DOHH2 (cell line): ENCODE measurements at regions not wholly inside any gene's neighbourhood (a gene's known extent, or its start where the extent isn't known, plus 50 kb on each side); places are given as distances from the start of the nearest gene placed in this dataset.

Experiments used
- H3F3A ChIP-seq: fragments of 200-600 bp; sonication (generic), shearing (Covaris generic); 2 replicates; pipeline ENCODE4 v1.6.0; 2016; ENCODE audit warnings: antibody characterized with exemption, mild to moderate bottlenecking; ENCODE audit not compliant: control insufficient read depth, insufficient read depth
- H3K27ac ChIP-seq: fragments of 200-600 bp; sonication (generic); 2 replicates; pipeline ENCODE4 v1.5.1; 2014; ENCODE audit warnings: low read depth, mild to moderate bottlenecking, low read length, moderate library complexity
- H3K27me3 ChIP-seq: fragments of 200-600 bp; sonication (generic); 2 replicates; pipeline ENCODE4 v1.6.1; 2014; ENCODE audit warnings: mild to moderate bottlenecking, low read length, mixed read lengths; ENCODE audit not compliant: control insufficient read depth
- H3K36me3 ChIP-seq: fragments of 200-600 bp; sonication (generic); 2 replicates; pipeline ENCODE4 v1.6.1; 2014; ENCODE audit warnings: mild to moderate bottlenecking, low read length, moderate library complexity, mixed read lengths; ENCODE audit not compliant: control insufficient read depth
- H3K4me1 ChIP-seq: fragments of 200-600 bp; sonication (generic); 2 replicates; pipeline ENCODE4 v1.6.1; 2014; ENCODE audit warnings: mild to moderate bottlenecking, low read length, mixed read lengths; ENCODE audit not compliant: control insufficient read depth
- H3K4me2 ChIP-seq: fragments of 200-600 bp; sonication (generic); 2 replicates; pipeline ENCODE4 v1.6.0; 2014; ENCODE audit warnings: mild to moderate bottlenecking, low read length, moderate library complexity
- H3K4me3 ChIP-seq: fragments of 200-600 bp; sonication (generic); 2 replicates; pipeline ENCODE4 v1.5.1; 2014; ENCODE audit warnings: mild to moderate bottlenecking, low read length, mixed read lengths
- H3K79me2 ChIP-seq: fragments of 200-600 bp; sonication (generic); 2 replicates; pipeline ENCODE4 v1.6.1; 2014; ENCODE audit warnings: mild to moderate bottlenecking, low read length, mixed read lengths; ENCODE audit not compliant: control insufficient read depth
- H3K9me2 ChIP-seq: fragments of 200-600 bp; sonication (generic); replicated peaks from 2 replicates; pipeline ENCODE4 v1.6.1; 2014; ENCODE audit warnings: mild to moderate bottlenecking, low read length, mixed read lengths; ENCODE audit not compliant: control insufficient read depth
- H3K9me3 ChIP-seq: fragments of 200-600 bp; sonication (generic); 2 replicates; pipeline ENCODE4 v1.6.1; 2014; ENCODE audit warnings: antibody characterized with exemption, low read length, mixed read lengths; ENCODE audit not compliant: control insufficient read depth, insufficient read depth
- H4K20me1 ChIP-seq: fragments of 200-600 bp; sonication (generic); 2 replicates; pipeline ENCODE4 v1.6.0; 2014; ENCODE audit warnings: low read depth, mild to moderate bottlenecking, antibody characterized with exemption, low read length, moderate library complexity; ENCODE audit not compliant: control insufficient read depth, insufficient read depth
- EZH2phosphoT487 ChIP-seq: fragments of 200-600 bp; sonication (generic); IDR thresholded peaks from 2 replicates; pipeline ENCODE4 v1.6.1; 2017; ENCODE audit warnings: borderline replicate concordance, mild to moderate bottlenecking, antibody characterized with exemption, low read length, moderate library complexity, mixed read lengths
- TF ChIP-seq, protein P1 (sequence below): fragments of 200-600 bp; sonication (generic); IDR thresholded peaks from one replicate; pipeline ENCODE4 v1.5.1; 2014; ENCODE audit warnings: antibody characterized with exemption, mild to moderate bottlenecking, low read depth, low read length; ENCODE audit not compliant: poor library complexity, severe bottlenecking

DNA sequence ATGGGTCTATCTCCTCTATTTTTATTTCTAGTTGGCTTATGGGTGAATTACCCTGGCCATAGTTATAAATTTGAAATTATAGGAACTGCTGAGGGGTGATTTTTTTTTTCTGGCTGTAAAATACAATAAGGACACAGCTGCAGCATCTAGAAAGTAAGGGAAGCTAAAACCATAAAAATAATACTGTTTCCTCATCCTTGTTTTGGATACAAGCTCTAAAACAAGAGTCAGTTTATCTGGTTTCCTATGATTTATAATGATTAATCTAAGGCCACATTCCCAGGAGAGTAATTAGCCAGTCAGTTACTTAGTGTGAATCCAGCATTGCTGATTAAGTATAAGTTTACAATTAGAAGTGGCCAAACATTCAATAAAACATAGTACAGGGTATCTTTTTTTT lies 219.1 kb upstream of the NBEA start:
- TF ChIP-seq, protein P1, sequence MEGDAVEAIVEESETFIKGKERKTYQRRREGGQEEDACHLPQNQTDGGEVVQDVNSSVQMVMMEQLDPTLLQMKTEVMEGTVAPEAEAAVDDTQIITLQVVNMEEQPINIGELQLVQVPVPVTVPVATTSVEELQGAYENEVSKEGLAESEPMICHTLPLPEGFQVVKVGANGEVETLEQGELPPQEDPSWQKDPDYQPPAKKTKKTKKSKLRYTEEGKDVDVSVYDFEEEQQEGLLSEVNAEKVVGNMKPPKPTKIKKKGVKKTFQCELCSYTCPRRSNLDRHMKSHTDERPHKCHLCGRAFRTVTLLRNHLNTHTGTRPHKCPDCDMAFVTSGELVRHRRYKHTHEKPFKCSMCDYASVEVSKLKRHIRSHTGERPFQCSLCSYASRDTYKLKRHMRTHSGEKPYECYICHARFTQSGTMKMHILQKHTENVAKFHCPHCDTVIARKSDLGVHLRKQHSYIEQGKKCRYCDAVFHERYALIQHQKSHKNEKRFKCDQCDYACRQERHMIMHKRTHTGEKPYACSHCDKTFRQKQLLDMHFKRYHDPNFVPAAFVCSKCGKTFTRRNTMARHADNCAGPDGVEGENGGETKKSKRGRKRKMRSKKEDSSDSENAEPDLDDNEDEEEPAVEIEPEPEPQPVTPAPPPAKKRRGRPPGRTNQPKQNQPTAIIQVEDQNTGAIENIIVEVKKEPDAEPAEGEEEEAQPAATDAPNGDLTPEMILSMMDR: no peak
- no peak for TF ChIP-seq EZH2phosphoT487
- Histone ChIP-seq H3K9me2 (no peaks in the 10 kb centered on the region), H3F3A (no peaks in the 10 kb centered on the region), H3K27me3 (no peaks in the 10 kb centered on the region), H3K4me2 (no peak overlapping the region), H3K4me1 (no peaks in the 10 kb centered on the region), H3K79me2 (no peaks in the 10 kb centered on the region), H4K20me1 (no peaks in the 10 kb centered on the region), H3K27ac (no peak overlapping the region), H3K36me3 (no peaks in the 10 kb centered on the region), H3K4me3 (no peak overlapping the region), H3K9me3 (no peaks in the 10 kb centered on the region)

DNA sequence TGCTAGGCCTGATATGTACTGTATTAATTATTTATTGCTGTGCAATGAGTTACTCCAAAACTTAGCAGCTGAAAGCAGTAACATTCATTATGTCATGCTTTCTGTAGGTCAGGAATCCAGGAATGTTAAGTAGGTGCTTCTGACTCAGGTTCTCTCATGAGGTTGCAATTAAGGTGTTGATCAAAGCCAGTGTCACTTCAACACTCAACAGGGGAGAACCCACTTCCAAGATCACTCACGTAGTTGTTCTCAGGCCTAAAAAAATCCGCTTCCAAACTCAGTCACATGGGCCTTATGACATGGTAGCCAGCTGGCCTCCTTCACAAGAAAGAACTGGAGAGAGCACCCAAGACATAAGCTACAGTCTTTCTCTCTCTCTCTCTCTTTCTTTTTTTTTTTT lies 211.1 kb upstream of the NBEA start:
- no peaks in the 10 kb centered on the region for H3K79me2 ChIP-seq
- H3K27me3 ChIP-seq: no peaks in the 10 kb centered on the region
- H3K4me2 ChIP-seq: no peak overlapping the region
- no peaks in the 10 kb centered on the region for H3K36me3 ChIP-seq
- H3F3A ChIP-seq: no peaks in the 10 kb centered on the region
- no peak overlapping the region for H3K27ac ChIP-seq
- H4K20me1 ChIP-seq: no peaks in the 10 kb centered on the region
- no peaks in the 10 kb centered on the region for H3K9me3 ChIP-seq
- no peak overlapping the region for H3K4me3 ChIP-seq
- TF ChIP-seq, protein P1: no peak
- no peak for TF ChIP-seq EZH2phosphoT487
- no peaks in the 10 kb centered on the region for H3K9me2 ChIP-seq
- no peaks in the 10 kb centered on the region for H3K4me1 ChIP-seq

DNA sequence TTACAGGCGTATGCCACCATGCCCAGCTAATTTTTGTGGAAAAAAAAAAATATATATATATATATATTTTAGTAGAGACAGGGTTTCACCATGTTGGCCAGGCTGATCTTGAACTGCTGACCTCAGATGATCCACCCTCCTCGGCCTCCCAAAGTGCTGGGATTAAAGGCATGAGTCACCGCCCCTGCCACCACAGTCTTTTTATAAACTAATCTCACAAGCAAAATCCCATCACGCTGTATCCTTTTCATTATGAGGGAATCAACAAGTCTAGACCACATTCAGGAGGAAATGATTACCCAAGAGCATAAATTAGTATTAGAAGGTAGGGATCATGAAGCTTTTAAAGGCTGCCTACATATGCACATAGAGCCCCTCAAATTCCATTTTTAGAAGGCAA lies 210.6 kb upstream of the NBEA start:
- H3K79me2 ChIP-seq: no peaks in the 10 kb centered on the region
- H3K27me3 ChIP-seq: no peaks in the 10 kb centered on the region
- H3K4me1 ChIP-seq: no peaks in the 10 kb centered on the region
- H4K20me1 ChIP-seq: no peaks in the 10 kb centered on the region
- no peaks in the 10 kb centered on the region for H3K36me3 ChIP-seq
- TF ChIP-seq, protein P1: no peak
- TF ChIP-seq EZH2phosphoT487: no peak
- no peaks in the 10 kb centered on the region for H3K9me2 ChIP-seq
- no peak overlapping the region for H3K4me2 ChIP-seq
- H3F3A ChIP-seq: no peaks in the 10 kb centered on the region
- H3K9me3 ChIP-seq: no peaks in the 10 kb centered on the region
- H3K27ac ChIP-seq: no peak overlapping the region
- no peak overlapping the region for H3K4me3 ChIP-seq

DNA sequence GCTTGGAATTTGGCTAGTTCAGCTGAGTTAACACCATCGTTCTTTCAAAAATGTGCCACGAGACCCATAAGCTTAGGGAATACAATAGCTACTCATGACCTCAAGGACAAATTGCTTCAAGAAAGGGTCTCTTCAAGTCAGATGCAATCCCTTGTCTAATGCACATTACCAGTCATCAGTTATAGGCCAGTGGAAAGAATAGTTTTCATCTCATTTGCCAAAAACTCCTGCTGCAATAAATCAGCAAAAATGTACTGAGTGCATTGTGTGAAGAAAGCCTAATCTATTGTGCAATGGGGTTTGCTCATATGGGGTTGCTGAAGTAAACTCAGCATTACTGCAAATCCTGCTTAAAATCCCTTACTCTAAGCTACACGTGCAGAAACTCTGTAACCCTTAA lies 208.3 kb upstream of the NBEA start:
- Histone ChIP-seq H3K4me3 (no peak overlapping the region), H3K9me3 (no peaks in the 10 kb centered on the region), H3K27me3 (no peaks in the 10 kb centered on the region), H4K20me1 (no peaks in the 10 kb centered on the region), H3K9me2 (no peaks in the 10 kb centered on the region), H3K27ac (no peak overlapping the region), H3F3A (no peaks in the 10 kb centered on the region), H3K4me1 (no peaks in the 10 kb centered on the region), H3K4me2 (no peak overlapping the region), H3K79me2 (no peaks in the 10 kb centered on the region), H3K36me3 (no peaks in the 10 kb centered on the region)
- no peak for TF ChIP-seq EZH2phosphoT487
- TF ChIP-seq, protein P1: no peak
